HG03457 (cell line): ENCODE measurements at regions not wholly inside any gene's neighbourhood (a gene's known extent, or its start where the extent isn't known, plus 50 kb on each side); places are given as distances from the start of the nearest gene placed in this dataset.

ENCODE experiments used
- ATAC-seq: cut with Tn5 transposase; IDR thresholded peaks from one replicate; pipeline ENCODE4 v1.9.1; 2021; ENCODE audit warnings: moderate number of reproducible peaks; ENCODE audit not compliant: unreplicated experiment

- ATAC-seq = no peak
Observed at GRCh38 chr7:50209461-50210135, 94.9 kb upstream of the IKZF1 start.

- no peak for ATAC-seq
Observed at GRCh38 chr7:50208378-50208982, 96.0 kb upstream of the IKZF1 start.

GRCh38 chr7:50207686-50208255 lies 96.7 kb upstream of the IKZF1 start:
- ATAC-seq = no peak

GRCh38 chr7:50207251-50207564 lies 97.3 kb upstream of the IKZF1 start:
- ATAC-seq = no peak

- no peak for ATAC-seq
Observed at GRCh38 chr7:50206453-50207250, 97.9 kb upstream of the IKZF1 start.

- ATAC-seq = no peak
Observed at GRCh38 chr7:50205011-50205410, 99.5 kb upstream of the IKZF1 start.

GRCh38 chr7:50204581-50204980 lies 99.9 kb upstream of the IKZF1 start:
- ATAC-seq = no peak

- no peak for ATAC-seq
Observed at GRCh38 chr7:50203521-50203920, 101.0 kb upstream of the IKZF1 start.

GRCh38 chr7:50202052-50202555 lies 102.4 kb upstream of the IKZF1 start:
- no peak for ATAC-seq

- no peak for ATAC-seq
Observed at GRCh38 chr7:50199824-50200223, 104.7 kb upstream of the IKZF1 start.

- ATAC-seq = no peak
Observed at GRCh38 chr7:50197549-50197948, 104.5 kb upstream of the ZPBP start.

- no peak for ATAC-seq
Observed at GRCh38 chr7:50196719-50197118, 103.7 kb upstream of the ZPBP start.

GRCh38 chr7:50190776-50191175 lies 97.7 kb upstream of the ZPBP start:
- ATAC-seq = no peak

GRCh38 chr7:50189371-50189770 lies 96.3 kb upstream of the ZPBP start:
- ATAC-seq = no peak

- no peak for ATAC-seq
Observed at GRCh38 chr7:50185951-50186682, 93.1 kb upstream of the ZPBP start.

GRCh38 chr7:50185208-50185607 lies 92.2 kb upstream of the ZPBP start:
- ATAC-seq = no peak

GRCh38 chr7:50184271-50184990 lies 91.4 kb upstream of the ZPBP start:
- ATAC-seq = no peak

- ATAC-seq = no peak
Observed at GRCh38 chr7:50182759-50183158, 89.7 kb upstream of the ZPBP start.

- ATAC-seq = no peak
Observed at GRCh38 chr7:50181081-50181480, 88.0 kb upstream of the ZPBP start.

- no peak for ATAC-seq
Observed at GRCh38 chr7:50178166-50178565, 85.1 kb upstream of the ZPBP start.
